Astrocyte of the cerebellum (primary cell): ENCODE measurements at regions not wholly inside any gene's neighbourhood (a gene's known extent, or its start where the extent isn't known, plus 50 kb on each side); places are given as distances from the start of the nearest gene placed in this dataset.

Source experiments
- DNase-seq: peaks from one replicate; pipeline ENCODE4 v3.0.0-alpha.2; 2011; ENCODE audit warnings: low read depth
- H3K4me3 ChIP-seq: 2 replicates; pipeline ENCODE4 v1.5.1; 2011; ENCODE audit warnings: mild to moderate bottlenecking, low read depth, low read length, moderate library complexity
- in situ Hi-C: cut with HindIII; loops from 2 replicates; pipeline ENCODE4 v1.10.0; 2017; ENCODE audit warnings: low sequenced_read_pairs
- TF ChIP-seq, protein P1 (sequence below): IDR thresholded peaks from 2 replicates; pipeline ENCODE4 v1.5.1; 2012; ENCODE audit warnings: low read length, low read depth, moderate library complexity, mild to moderate bottlenecking; ENCODE audit errors: missing control alignments

DNA sequence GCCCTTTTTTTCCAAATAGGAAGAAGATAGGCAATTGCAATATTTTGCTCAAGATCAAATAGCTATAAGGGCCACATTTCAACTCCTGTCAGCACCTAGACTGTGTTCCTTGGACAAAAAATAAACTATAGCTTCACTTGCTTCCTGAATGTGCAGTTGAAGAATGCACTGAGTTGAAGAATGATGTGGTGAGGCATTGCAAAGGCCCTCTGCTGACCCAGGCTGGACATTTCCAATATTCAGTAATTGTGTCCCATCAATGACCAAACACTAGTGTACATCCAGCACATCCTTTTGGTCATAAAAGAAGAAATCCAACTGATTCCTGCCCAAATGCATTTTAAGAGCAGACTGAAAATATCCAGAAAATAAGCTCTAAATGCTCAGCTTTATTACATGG is 424.8 kb upstream of the TGFBR2 start:
- TF ChIP-seq, protein P1, sequence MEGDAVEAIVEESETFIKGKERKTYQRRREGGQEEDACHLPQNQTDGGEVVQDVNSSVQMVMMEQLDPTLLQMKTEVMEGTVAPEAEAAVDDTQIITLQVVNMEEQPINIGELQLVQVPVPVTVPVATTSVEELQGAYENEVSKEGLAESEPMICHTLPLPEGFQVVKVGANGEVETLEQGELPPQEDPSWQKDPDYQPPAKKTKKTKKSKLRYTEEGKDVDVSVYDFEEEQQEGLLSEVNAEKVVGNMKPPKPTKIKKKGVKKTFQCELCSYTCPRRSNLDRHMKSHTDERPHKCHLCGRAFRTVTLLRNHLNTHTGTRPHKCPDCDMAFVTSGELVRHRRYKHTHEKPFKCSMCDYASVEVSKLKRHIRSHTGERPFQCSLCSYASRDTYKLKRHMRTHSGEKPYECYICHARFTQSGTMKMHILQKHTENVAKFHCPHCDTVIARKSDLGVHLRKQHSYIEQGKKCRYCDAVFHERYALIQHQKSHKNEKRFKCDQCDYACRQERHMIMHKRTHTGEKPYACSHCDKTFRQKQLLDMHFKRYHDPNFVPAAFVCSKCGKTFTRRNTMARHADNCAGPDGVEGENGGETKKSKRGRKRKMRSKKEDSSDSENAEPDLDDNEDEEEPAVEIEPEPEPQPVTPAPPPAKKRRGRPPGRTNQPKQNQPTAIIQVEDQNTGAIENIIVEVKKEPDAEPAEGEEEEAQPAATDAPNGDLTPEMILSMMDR = no peak
- no peak overlapping the region for H3K4me3 ChIP-seq
- in situ Hi-C loops = no loop called here
- DNase-seq = no peak

DNA sequence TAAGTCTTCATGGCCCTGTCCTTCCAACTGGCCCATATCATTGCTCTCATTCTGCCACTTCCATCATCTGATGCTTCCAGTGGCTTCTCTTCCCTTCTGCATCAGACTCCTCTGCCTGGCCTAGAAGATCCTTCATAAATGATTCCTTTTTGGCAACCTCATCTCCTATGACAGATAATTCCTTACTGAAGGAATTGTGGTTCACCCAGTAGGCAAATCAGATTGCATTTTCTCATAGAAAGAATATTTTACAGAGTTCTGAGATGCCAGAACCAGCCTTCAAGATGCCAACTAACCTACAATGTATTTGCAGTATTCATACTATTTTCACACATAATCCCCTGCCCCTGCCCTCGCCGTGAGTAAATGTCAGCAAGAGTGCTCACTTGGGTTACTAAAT is 423.0 kb upstream of the TGFBR2 start:
- in situ Hi-C loops = no loop called here
- no peak for DNase-seq
- H3K4me3 ChIP-seq = no peak overlapping the region
- TF ChIP-seq, protein P1 = no peak

DNA sequence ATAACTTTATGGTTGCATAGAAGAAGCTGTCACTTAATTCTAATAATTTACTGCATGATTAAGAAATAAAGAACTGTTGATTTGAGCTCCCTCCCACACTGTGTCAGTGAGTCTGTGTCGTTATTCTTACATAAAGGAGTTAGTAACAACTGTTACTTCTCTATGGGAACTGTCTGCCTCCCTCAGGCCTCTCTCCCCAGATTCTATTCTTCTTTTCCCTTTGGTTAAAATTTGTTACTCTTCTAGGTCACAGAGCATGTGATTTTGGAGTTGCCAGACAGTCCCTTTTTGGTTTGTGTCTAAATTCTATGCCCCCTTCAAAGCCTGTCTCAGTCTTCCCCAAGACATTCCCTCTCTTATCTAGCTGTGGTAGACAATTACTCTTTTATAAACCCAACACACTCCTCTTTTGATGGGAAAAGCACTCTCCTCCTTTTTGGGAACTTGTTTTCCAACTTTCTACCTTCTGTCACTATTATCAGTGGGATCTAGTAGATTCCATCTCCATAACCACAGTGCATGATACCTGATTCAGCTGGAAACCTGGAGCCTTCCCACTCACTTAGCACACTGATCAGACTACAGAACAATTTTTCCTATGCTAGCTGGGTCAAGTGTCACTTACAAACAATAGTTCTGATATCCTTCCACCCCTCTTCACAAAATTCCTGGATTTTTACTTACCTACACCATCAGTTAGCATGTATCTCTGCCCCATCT is 422.1 kb upstream of the TGFBR2 start:
- TF ChIP-seq, protein P1 = no peak
- H3K4me3 ChIP-seq = no peak overlapping the region
- DNase-seq = no peak

DNA sequence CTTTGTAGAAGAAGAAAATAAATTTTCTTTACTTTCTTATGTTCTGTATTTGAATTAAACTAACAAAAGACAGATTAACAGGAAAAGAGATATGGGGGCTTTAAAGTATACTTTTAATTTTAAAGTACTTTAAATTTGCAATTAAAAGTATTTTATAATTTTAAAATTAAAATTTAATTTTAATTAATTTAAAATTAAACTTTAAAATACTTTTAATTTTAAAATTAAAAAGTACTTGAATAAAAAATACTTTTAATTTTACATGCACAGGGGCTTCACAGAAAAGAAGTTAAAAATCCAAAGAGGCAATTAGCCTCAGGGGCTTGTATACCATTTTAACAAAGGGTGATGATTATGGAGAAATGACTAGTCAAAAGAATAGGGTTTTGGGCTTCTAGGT is 420.5 kb upstream of the TGFBR2 start:
- no peak overlapping the region for H3K4me3 ChIP-seq

More for the DNA sequence above, 422.1 kb upstream of the TGFBR2 start:
- in situ Hi-C loops = no loop called here

DNA sequence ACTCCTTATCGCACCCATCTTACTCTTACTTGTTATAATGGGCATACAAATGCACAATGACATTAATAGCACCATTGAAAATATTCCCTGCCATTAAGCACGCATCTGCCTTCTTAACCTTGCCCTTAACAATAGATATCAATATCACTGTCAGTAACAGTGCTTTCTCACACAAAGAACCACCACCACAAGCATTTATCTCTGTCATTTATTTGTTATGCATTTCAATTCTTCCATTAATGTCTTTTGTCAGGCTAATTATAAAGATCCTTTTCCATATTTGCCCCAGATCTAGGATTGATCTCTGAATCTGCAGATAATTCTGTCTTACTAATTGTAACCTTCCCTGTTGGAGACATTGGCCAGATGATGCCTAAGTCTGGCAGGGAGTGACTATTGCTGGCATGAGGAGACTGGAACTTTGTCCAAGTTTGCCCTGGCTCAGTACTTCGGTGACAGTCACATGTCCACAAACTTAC is 419.6 kb upstream of the TGFBR2 start:
- in situ Hi-C loops = no loop called here
- DNase-seq = no peak
- TF ChIP-seq, protein P1 = no peak
- no peak overlapping the region for H3K4me3 ChIP-seq

More for the DNA sequence above, 420.5 kb upstream of the TGFBR2 start:
- TF ChIP-seq, protein P1 = no peak
- no peak for DNase-seq
- in situ Hi-C loops = no loop called here

DNA sequence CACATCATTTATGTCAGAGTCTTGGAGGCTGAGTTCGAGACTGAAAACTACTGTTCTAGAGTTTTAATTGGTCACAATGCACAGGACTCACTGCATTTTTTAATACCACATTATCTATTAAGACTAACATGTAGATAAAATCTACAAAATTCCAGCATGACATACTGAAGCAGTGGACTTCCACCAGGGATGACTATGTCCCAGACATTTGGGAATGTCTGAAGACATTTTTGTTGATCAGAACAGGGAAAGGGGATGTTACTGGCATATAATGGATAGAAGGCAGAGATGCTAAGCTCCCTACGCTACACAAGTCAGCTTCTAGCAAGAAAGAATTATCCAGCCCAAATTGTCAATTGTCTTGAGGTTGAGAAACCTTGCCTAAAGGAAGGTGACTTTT is 419.0 kb upstream of the TGFBR2 start:
- H3K4me3 ChIP-seq = no peak overlapping the region
- in situ Hi-C loops = no loop called here
- TF ChIP-seq, protein P1 = no peak
- DNase-seq = no peak
